ENCODE measurements at regions not wholly inside any gene's neighbourhood (a gene's known extent, or its start where the extent isn't known, plus 50 kb on each side); places are given as distances from the start of the nearest gene placed in this dataset.

GRCh38 chr2:236688563-236689392, 119.2 kb downstream of the ACKR3 start:
- no peak overlapping the region for H3K4me3 ChIP-seq (replicated peaks; ENCODE audit: low read depth, low read length)
- no peak for TF ChIP-seq CTCF (IDR thresholded peaks at IDR 0.05; ENCODE audit: low read length, missing control alignments)
- no peak for DNase-seq (ENCODE audit: low read depth)

GRCh38 chr2:236689393-236689700, 119.7 kb downstream of the ACKR3 start:
- DNase-seq (ENCODE audit: low read depth): no peak
- no peak for TF ChIP-seq CTCF (IDR thresholded peaks at IDR 0.05; ENCODE audit: low read length, missing control alignments)
- H3K4me3 ChIP-seq (replicated peaks; ENCODE audit: low read depth, low read length): no peak overlapping the region

- DNase-seq (ENCODE audit: low read depth): no peak
- no peak overlapping the region for H3K4me3 ChIP-seq (replicated peaks; ENCODE audit: low read depth, low read length)
- TF ChIP-seq CTCF (IDR thresholded peaks at IDR 0.05; ENCODE audit: low read length, missing control alignments): no peak
Observed at GRCh38 chr2:236689981-236690380, 120.4 kb downstream of the ACKR3 start.

GRCh38 chr2:236690726-236691125, 121.1 kb downstream of the ACKR3 start:
- no peak overlapping the region for H3K4me3 ChIP-seq (replicated peaks; ENCODE audit: low read depth, low read length)
- DNase-seq (ENCODE audit: low read depth): no peak
- TF ChIP-seq CTCF (IDR thresholded peaks at IDR 0.05; ENCODE audit: low read length, missing control alignments): no peak

- no peak for TF ChIP-seq CTCF (IDR thresholded peaks at IDR 0.05; ENCODE audit: low read length, missing control alignments)
- H3K4me3 ChIP-seq (replicated peaks; ENCODE audit: low read depth, low read length): no peak overlapping the region
- no peak for DNase-seq (ENCODE audit: low read depth)
Observed at GRCh38 chr2:236691799-236692167, 122.2 kb downstream of the ACKR3 start.

GRCh38 chr2:236692937-236693336, 123.3 kb downstream of the ACKR3 start:
- H3K4me3 ChIP-seq (replicated peaks; ENCODE audit: low read depth, low read length): no peak overlapping the region
- no peak for DNase-seq (ENCODE audit: low read depth)
- TF ChIP-seq CTCF (IDR thresholded peaks at IDR 0.05; ENCODE audit: low read length, missing control alignments): no peak

- no peak for DNase-seq (ENCODE audit: low read depth)
- H3K4me3 ChIP-seq (replicated peaks; ENCODE audit: low read depth, low read length): no peak overlapping the region
- no peak for TF ChIP-seq CTCF (IDR thresholded peaks at IDR 0.05; ENCODE audit: low read length, missing control alignments)
Observed at GRCh38 chr2:236693531-236693930, 123.9 kb downstream of the ACKR3 start.

All from fibroblast of pulmonary artery (primary cell).